ENCODE measurements at regions not wholly inside any gene's neighbourhood (a gene's known extent, or its start where the extent isn't known, plus 50 kb on each side); places are given as distances from the start of the nearest gene placed in this dataset.

DNA sequence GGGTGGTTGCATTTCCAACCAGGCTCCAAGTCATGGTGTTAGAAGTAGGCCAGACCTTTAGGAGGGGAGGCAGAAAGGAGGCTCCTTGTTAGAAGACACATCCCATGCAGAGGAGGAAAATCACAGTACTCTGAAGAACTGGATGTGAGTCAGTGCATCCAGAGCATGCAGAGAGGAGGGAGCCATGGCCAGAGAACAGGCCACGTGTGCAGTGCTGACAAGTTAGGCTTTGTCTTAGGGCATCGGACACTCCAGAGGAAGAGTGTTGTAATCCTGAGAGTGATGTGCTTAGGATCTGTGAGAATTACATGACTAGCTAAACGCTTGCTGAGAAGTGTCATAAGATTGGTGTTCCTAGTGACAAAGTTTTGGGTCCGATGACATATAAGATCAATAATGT is 456.5 kb upstream of the THRB start:
- TF ChIP-seq, protein P1, sequence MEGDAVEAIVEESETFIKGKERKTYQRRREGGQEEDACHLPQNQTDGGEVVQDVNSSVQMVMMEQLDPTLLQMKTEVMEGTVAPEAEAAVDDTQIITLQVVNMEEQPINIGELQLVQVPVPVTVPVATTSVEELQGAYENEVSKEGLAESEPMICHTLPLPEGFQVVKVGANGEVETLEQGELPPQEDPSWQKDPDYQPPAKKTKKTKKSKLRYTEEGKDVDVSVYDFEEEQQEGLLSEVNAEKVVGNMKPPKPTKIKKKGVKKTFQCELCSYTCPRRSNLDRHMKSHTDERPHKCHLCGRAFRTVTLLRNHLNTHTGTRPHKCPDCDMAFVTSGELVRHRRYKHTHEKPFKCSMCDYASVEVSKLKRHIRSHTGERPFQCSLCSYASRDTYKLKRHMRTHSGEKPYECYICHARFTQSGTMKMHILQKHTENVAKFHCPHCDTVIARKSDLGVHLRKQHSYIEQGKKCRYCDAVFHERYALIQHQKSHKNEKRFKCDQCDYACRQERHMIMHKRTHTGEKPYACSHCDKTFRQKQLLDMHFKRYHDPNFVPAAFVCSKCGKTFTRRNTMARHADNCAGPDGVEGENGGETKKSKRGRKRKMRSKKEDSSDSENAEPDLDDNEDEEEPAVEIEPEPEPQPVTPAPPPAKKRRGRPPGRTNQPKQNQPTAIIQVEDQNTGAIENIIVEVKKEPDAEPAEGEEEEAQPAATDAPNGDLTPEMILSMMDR (IDR thresholded peaks at IDR 0.05; ENCODE audit: insufficient read depth, low read length): no peak
- no peak for TF ChIP-seq GABPA (IDR thresholded peaks at IDR 0.05; ENCODE audit: low read depth)
- TF ChIP-seq POLR2AphosphoS5 (IDR thresholded peaks at IDR 0.05; ENCODE audit: low read depth): no peak
